ENCODE measurements at regions not wholly inside any gene's neighbourhood (a gene's known extent, or its start where the extent isn't known, plus 50 kb on each side); places are given as distances from the start of the nearest gene placed in this dataset.

DNA sequence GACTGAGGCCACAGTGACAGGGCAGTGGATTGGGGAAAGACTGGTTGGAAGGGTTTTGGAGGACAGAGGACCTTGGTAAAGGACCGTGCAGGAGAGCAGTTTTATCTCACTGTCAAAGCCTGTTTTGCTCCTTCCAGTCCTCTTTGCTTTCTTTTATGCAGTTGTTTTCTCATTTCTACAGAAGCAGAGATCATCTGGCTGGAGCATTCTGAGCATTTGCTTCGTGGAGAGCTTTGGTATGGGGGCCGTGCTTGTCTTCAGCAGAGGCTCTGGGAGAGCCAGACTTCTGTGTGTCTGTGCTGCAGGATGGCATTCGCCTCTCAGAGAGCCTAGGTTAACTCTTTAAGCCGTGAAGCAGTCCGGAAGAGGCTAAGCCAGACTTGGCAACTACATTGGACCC, 171.8 kb upstream of the TUT7 start:
- Histone ChIP-seq H2AFZ (ENCODE audit: low read depth, low read length, severe bottlenecking) (no peak overlapping the region), H3F3A (ENCODE audit: insufficient read depth) (no peaks in the 10 kb centered on the region), H3K9ac (ENCODE audit: low read length) (no peak overlapping the region), H3K4me2 (ENCODE audit: low read depth, low read length, poor library complexity, severe bottlenecking) (no peak overlapping the region), H3K9me2 (replicated peaks; ENCODE audit: insufficient read depth, low read length) (no peaks in the 10 kb centered on the region), H3K79me2 (ENCODE audit: insufficient read depth, low read length) (no peaks in the 10 kb centered on the region), H4K20me1 (ENCODE audit: low read depth, low read length) (no peaks in the 10 kb centered on the region), H3K36me3 (ENCODE audit: low read length) (no peaks in the 10 kb centered on the region), H3K4me3 (ENCODE audit: insufficient read depth, low read length, poor library complexity, severe bottlenecking) (no peak overlapping the region), H3K9me3 (ENCODE audit: insufficient read depth, low read length) (no peaks in the 10 kb centered on the region), H3K27me3 (ENCODE audit: low read length) (no peaks in the 10 kb centered on the region), H3K27ac (ENCODE audit: low read depth, low read length) (no peak overlapping the region)
- TF ChIP-seq, protein P1, sequence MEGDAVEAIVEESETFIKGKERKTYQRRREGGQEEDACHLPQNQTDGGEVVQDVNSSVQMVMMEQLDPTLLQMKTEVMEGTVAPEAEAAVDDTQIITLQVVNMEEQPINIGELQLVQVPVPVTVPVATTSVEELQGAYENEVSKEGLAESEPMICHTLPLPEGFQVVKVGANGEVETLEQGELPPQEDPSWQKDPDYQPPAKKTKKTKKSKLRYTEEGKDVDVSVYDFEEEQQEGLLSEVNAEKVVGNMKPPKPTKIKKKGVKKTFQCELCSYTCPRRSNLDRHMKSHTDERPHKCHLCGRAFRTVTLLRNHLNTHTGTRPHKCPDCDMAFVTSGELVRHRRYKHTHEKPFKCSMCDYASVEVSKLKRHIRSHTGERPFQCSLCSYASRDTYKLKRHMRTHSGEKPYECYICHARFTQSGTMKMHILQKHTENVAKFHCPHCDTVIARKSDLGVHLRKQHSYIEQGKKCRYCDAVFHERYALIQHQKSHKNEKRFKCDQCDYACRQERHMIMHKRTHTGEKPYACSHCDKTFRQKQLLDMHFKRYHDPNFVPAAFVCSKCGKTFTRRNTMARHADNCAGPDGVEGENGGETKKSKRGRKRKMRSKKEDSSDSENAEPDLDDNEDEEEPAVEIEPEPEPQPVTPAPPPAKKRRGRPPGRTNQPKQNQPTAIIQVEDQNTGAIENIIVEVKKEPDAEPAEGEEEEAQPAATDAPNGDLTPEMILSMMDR (IDR thresholded peaks at IDR 0.05; ENCODE audit: insufficient read depth, low read length, poor library complexity, severe bottlenecking): no peak
- TF ChIP-seq EZH2phosphoT487 (conservative IDR thresholded peaks at IDR 0.05; ENCODE audit: low read length): no peak

GRCh38 chr9:86525182-86525581, 171.0 kb upstream of the TUT7 start:
- H3K9ac ChIP-seq (ENCODE audit: low read length): no peak overlapping the region
- no peaks in the 10 kb centered on the region for H3K79me2 ChIP-seq (ENCODE audit: insufficient read depth, low read length)
- no peaks in the 10 kb centered on the region for H3K36me3 ChIP-seq (ENCODE audit: low read length)
- no peak overlapping the region for H3K4me2 ChIP-seq (ENCODE audit: low read depth, low read length, poor library complexity, severe bottlenecking)
- no peaks in the 10 kb centered on the region for H4K20me1 ChIP-seq (ENCODE audit: low read depth, low read length)
- no peaks in the 10 kb centered on the region for H3F3A ChIP-seq (ENCODE audit: insufficient read depth)
- TF ChIP-seq, protein P1 (IDR thresholded peaks at IDR 0.05; ENCODE audit: insufficient read depth, low read length, poor library complexity, severe bottlenecking): no peak
- TF ChIP-seq EZH2phosphoT487 (conservative IDR thresholded peaks at IDR 0.05; ENCODE audit: low read length): no peak
- H3K9me2 ChIP-seq (replicated peaks; ENCODE audit: insufficient read depth, low read length): no peaks in the 10 kb centered on the region
- no peak overlapping the region for H3K27ac ChIP-seq (ENCODE audit: low read depth, low read length)
- no peak overlapping the region for H3K4me3 ChIP-seq (ENCODE audit: insufficient read depth, low read length, poor library complexity, severe bottlenecking)
- H2AFZ ChIP-seq (ENCODE audit: low read depth, low read length, severe bottlenecking): no peak overlapping the region
- no peaks in the 10 kb centered on the region for H3K27me3 ChIP-seq (ENCODE audit: low read length)
- H3K9me3 ChIP-seq (ENCODE audit: insufficient read depth, low read length): no peaks in the 10 kb centered on the region

DNA sequence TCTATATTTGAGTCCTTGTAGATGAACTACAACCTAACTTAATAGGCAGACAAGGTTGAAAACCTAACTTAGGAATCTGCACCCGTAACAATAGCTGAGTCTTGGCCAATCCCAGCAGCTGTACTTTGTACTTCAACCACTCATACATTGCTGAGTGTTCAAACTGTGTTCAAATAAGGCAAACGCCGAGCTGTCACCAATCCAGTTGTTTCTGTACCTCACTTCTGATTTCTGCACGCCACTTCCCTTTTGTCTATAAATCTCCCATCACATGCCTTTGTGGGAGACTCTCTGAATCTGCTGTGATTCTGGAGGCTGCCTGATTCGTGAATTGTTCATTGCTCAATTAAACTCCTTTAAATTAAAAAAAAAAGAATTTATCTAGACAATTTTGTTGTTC, 167.8 kb upstream of the TUT7 start:
- no peaks in the 10 kb centered on the region for H3K36me3 ChIP-seq (ENCODE audit: low read length)
- H3K4me2 ChIP-seq (ENCODE audit: low read depth, low read length, poor library complexity, severe bottlenecking): no peak overlapping the region
- H3K9me3 ChIP-seq (ENCODE audit: insufficient read depth, low read length): no peaks in the 10 kb centered on the region
- no peaks in the 10 kb centered on the region for H3K9me2 ChIP-seq (replicated peaks; ENCODE audit: insufficient read depth, low read length)
- H2AFZ ChIP-seq (ENCODE audit: low read depth, low read length, severe bottlenecking): no peak overlapping the region
- no peaks in the 10 kb centered on the region for H3K27me3 ChIP-seq (ENCODE audit: low read length)
- no peaks in the 10 kb centered on the region for H3K79me2 ChIP-seq (ENCODE audit: insufficient read depth, low read length)
- H3K27ac ChIP-seq (ENCODE audit: low read depth, low read length): no peak overlapping the region
- H3K9ac ChIP-seq (ENCODE audit: low read length): no peak overlapping the region
- H3F3A ChIP-seq (ENCODE audit: insufficient read depth): no peaks in the 10 kb centered on the region
- no peaks in the 10 kb centered on the region for H4K20me1 ChIP-seq (ENCODE audit: low read depth, low read length)
- no peak overlapping the region for H3K4me3 ChIP-seq (ENCODE audit: insufficient read depth, low read length, poor library complexity, severe bottlenecking)
- TF ChIP-seq, protein P1 (IDR thresholded peaks at IDR 0.05; ENCODE audit: insufficient read depth, low read length, poor library complexity, severe bottlenecking): no peak
- TF ChIP-seq EZH2phosphoT487 (conservative IDR thresholded peaks at IDR 0.05; ENCODE audit: low read length): no peak
